Uterus (tissue), 3 donors: ENCODE measurements at regions not wholly inside any gene's neighbourhood (a gene's known extent, or its start where the extent isn't known, plus 50 kb on each side); places are given as distances from the start of the nearest gene placed in this dataset.

ENCODE experiments used
- DNase-seq, 2 donors: peaks; one replicate each; pipeline ENCODE4 v3.0.0-alpha.2; 2019 to 2020
- H3K27ac ChIP-seq, 2 donors: fragments of 200-600 bp; sonication (generic); 1 replicate in 1 of 2; 2 replicates in 1 of 2; pipeline ENCODE4 v1.5.1; 2016 to 2018
- H3K27me3 ChIP-seq, 2 donors: fragments of 200-600 bp; sonication (generic); one replicate each; pipeline ENCODE4 v1.5.1; 2018 to 2019; ENCODE audit warnings: control low read depth in 1 of 2
- H3K36me3 ChIP-seq, 2 donors: fragments of 200-600 bp; sonication (generic); one replicate each; pipeline ENCODE4 v1.5.1; 2019; ENCODE audit warnings: control low read depth in 1 of 2
- H3K4me1 ChIP-seq, 2 donors: fragments of 200-600 bp; sonication (generic); one replicate each; pipeline ENCODE4 v1.5.1; 2018 to 2019; ENCODE audit warnings: control low read depth in 1 of 2
- H3K4me3 ChIP-seq, 2 donors: fragments of 200-600 bp; sonication (generic); 1 replicate in 1 of 2; 2 replicates in 1 of 2; pipeline ENCODE4 v1.5.1; 2018 to 2019; ENCODE audit warnings: mild to moderate bottlenecking in 1 of 2
- H3K9me3 ChIP-seq, 2 donors: fragments of 200-600 bp; sonication (generic); one replicate each; pipeline ENCODE4 v1.5.1; 2019; ENCODE audit warnings: control low read depth in 1 of 2
- CTCF ChIP-seq, 4 experiments: fragments of 200-600 bp in 2 of 4; fragments of 450-650 bp in 2 of 4; sonication (generic) in 2 of 4; IDR thresholded peaks; one replicate each; pipeline ENCODE4 v1.5.1; 2016 to 2019; ENCODE audit warnings: antibody characterized with exemption in 4 of 4, mild to moderate bottlenecking in 2 of 4, moderate library complexity in 1 of 4
- POLR2A ChIP-seq, 2 donors: fragments of 450-650 bp; IDR thresholded peaks; one replicate each; pipeline ENCODE4 v1.6.1; 2016; ENCODE audit warnings: antibody characterized with exemption in 2 of 2, mild to moderate bottlenecking in 1 of 2, moderate library complexity in 1 of 2
- intact Hi-C: fragments of 100-400 bp; cut with DNase I; formaldehyde crosslinking; loops from one replicate; pipeline ENCODE4 v1.15.1; 2023; ENCODE audit warnings: low total_unique reads
- donor health status: DM: yes; HTN: yes; CAD: no.

GRCh38 chr6:14423330-14423729, 305.8 kb downstream of the CD83 start:
- TF ChIP-seq POLR2A (IDR thresholded peaks at IDR 0.05), result no peak
- TF ChIP-seq CTCF (IDR thresholded peaks at IDR 0.05), result no peak
- intact Hi-C loops, result no loop called here
- H3K4me1 ChIP-seq, result no peaks in the 10 kb centered on the region
- H3K27me3 ChIP-seq, result no peaks in the 10 kb centered on the region
- peak in 1 of 2 donors; percentile 47 for DNase-seq
- no peak overlapping the region for H3K27ac ChIP-seq
- H3K9me3 ChIP-seq, result no peaks in the 10 kb centered on the region
- H3K36me3 ChIP-seq, result no peaks in the 10 kb centered on the region
- no peak overlapping the region for H3K4me3 ChIP-seq

GRCh38 chr6:14423955-14424354, 306.4 kb downstream of the CD83 start:
- no peaks in the 10 kb centered on the region for H3K36me3 ChIP-seq
- intact Hi-C loops, result no loop called here
- TF ChIP-seq POLR2A (IDR thresholded peaks at IDR 0.05) (no peak), CTCF (IDR thresholded peaks at IDR 0.05) (no peak)
- H3K9me3 ChIP-seq, result no peaks in the 10 kb centered on the region
- no peak overlapping the region for H3K4me3 ChIP-seq
- H3K27me3 ChIP-seq, result no peaks in the 10 kb centered on the region
- H3K4me1 ChIP-seq, result no peaks in the 10 kb centered on the region
- DNase-seq, result no peak
- H3K27ac ChIP-seq, result no peak overlapping the region

- DNase-seq, result no peak
- no peak overlapping the region for H3K27ac ChIP-seq
- H3K9me3 ChIP-seq, result no peaks in the 10 kb centered on the region
- H3K4me3 ChIP-seq, result no peak overlapping the region
- no peaks in the 10 kb centered on the region for H3K27me3 ChIP-seq
- H3K36me3 ChIP-seq, result no peaks in the 10 kb centered on the region
- intact Hi-C loops, result no loop called here
- TF ChIP-seq CTCF (IDR thresholded peaks at IDR 0.05) (no peak), POLR2A (IDR thresholded peaks at IDR 0.05) (no peak)
- no peaks in the 10 kb centered on the region for H3K4me1 ChIP-seq
Measured at GRCh38 chr6:14425805-14426204, 308.2 kb downstream of the CD83 start.

GRCh38 chr6:14426281-14426680, 308.7 kb downstream of the CD83 start:
- Histone ChIP-seq H3K9me3 (no peaks in the 10 kb centered on the region), H3K4me1 (no peaks in the 10 kb centered on the region), H3K27ac (no peak overlapping the region), H3K27me3 (no peaks in the 10 kb centered on the region), H3K4me3 (no peak overlapping the region), H3K36me3 (no peaks in the 10 kb centered on the region)
- intact Hi-C loops, result no loop called here
- TF ChIP-seq POLR2A (IDR thresholded peaks at IDR 0.05), result no peak
- no peak for TF ChIP-seq CTCF (IDR thresholded peaks at IDR 0.05)
- no peak for DNase-seq

GRCh38 chr6:14428269-14428668, 310.7 kb downstream of the CD83 start:
- no peak for TF ChIP-seq POLR2A (IDR thresholded peaks at IDR 0.05)
- no peak for TF ChIP-seq CTCF (IDR thresholded peaks at IDR 0.05)
- Histone ChIP-seq H3K27me3 (no peaks in the 10 kb centered on the region), H3K4me3 (no peak overlapping the region), H3K4me1 (no peaks in the 10 kb centered on the region), H3K27ac (no peak overlapping the region), H3K9me3 (no peaks in the 10 kb centered on the region), H3K36me3 (no peaks in the 10 kb centered on the region)
- DNase-seq, result no peak
- intact Hi-C loops, result no loop called here
